ENCODE measurements at regions not wholly inside any gene's neighbourhood (a gene's known extent, or its start where the extent isn't known, plus 50 kb on each side); places are given as distances from the start of the nearest gene placed in this dataset.

DNA sequence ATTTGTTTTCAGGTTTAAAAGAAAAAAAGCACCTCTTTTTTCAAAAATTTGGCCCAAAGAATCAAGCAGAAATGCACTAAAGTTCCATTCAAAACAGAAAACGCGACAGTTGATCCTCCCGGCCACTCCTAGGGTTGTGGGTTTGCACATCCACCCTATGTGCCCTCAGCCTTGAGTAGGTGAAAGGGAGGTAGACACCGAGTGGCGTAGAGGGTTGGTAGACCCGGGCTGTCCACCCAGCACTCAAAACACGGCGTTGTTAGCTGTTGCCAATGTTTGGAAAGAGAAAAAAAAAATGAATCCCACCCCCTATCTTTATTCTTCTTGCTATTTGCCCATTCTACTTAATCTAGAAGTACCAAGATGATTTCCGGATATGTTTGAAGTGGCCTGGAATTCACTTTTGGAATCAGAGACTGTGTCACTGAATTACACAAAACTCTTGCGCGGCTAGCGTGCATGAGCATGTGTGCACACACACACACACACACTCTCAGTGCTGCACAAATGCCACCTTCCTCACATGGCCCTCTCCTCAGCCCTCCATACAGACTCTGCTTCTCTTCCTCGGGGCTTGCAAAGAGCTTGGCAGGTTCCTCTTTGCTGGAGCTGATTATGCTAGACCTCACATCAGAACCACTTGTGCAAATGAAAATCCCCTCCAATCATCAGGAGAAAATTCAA is 110.2 kb upstream of the HAND1 start:
- H3K27me3 Mint-ChIP-seq = peaks cover 20% of the 10 kb centered on the region
- DNase-seq = no peak
- H3K4me1 Mint-ChIP-seq = no peaks in the 10 kb centered on the region
- CTCF ChIA-PET = interaction anchor here (0.6 kb wide), 1 partner anchor 25 kb away, joined by 4 read pairs; no protein-coding TSS in a partner anchor
- no peak overlapping the region for H3K27ac Mint-ChIP-seq
- no peaks in the 10 kb centered on the region for H3K36me3 Mint-ChIP-seq (ENCODE audit: low read depth)
- POLR2A ChIA-PET = no interaction called here
- H3K4me3 Mint-ChIP-seq = no peak overlapping the region
- H3K9me3 Mint-ChIP-seq = no peaks in the 10 kb centered on the region

DNA sequence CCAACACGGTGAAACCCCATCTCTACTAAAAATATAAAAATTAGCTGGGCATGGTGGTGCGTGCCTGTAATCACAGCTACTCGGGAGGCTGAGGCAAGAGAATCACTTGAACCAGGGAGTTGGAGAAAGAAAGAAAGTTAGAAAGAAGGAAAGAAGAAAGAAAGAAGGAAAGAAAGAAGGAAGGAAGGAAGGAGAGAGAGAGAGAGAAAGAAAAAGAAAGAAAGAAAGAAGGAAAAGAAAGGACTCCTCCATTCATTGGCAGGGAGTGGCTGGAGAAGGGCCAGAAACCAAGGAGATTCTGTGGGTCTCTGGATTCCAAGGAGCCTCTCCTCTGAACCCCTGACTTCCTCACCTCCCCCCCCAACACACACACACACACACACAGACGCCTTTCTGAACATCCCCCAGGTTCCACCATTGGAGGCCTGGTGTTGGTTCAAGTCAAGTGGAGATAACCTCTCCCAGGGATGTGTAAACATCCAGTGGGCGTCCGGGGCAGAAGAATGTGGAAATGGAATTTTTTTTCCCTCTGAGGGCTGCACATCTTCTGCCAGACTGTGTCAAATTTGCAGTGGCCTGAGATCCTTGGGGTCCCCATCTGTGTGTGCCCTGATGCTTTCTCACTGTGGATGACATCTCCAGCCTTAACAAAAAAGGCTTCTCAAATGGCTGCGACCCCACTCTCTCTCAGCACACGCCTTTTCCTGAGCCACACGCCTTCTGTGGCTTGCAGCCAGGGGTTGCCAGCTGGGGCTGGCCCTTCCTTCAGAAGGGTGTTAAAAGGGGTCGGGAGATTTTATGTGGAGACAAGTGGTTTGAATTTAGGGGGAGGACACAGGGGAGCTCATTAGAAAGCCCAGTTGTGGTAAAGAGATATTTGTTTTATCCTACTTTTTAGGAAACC is 109.3 kb upstream of the HAND1 start:
- DNase-seq = no peak
- Mint-ChIP-seq H3K27ac (no peak overlapping the region), H3K9me3 (no peaks in the 10 kb centered on the region), H3K27me3 (peaks cover 15% of the 10 kb centered on the region), H3K4me1 (no peaks in the 10 kb centered on the region), H3K4me3 (no peak overlapping the region), H3K36me3 (ENCODE audit: low read depth) (no peaks in the 10 kb centered on the region)
- CTCF ChIA-PET = no interaction called here
- POLR2A ChIA-PET = no interaction called here

DNA sequence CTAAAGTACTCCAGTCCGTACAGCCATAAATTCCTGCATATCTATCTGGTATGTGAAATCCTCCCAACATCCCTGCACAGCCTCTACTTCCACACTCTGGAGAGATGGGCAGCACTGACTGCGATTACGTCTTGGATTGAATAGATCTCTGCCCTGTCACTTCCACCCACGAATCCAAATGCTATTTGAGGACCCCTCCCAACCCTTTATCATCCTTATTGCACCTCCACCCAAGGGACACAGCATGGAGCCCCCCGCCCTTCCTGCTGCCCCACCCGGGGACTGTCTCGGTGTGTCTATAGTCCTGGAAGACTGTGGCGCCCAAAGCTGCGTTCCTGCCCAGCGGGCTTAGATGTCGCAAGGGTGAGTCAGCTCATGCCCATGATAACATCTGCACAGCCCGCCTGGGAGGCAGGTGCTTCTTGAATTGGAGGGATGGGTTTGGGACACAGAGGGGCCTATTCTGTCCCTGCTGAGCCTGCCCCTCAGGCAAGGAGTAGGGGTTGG is 105.7 kb upstream of the HAND1 start:
- no peaks in the 10 kb centered on the region for H3K4me1 Mint-ChIP-seq
- no peaks in the 10 kb centered on the region for H3K9me3 Mint-ChIP-seq
- DNase-seq = no peak
- H3K27ac Mint-ChIP-seq = no peak overlapping the region
- POLR2A ChIA-PET = no interaction called here
- peaks cover 13% of the 10 kb centered on the region for H3K27me3 Mint-ChIP-seq
- H3K4me3 Mint-ChIP-seq = no peak overlapping the region
- CTCF ChIA-PET = no interaction called here
- H3K36me3 Mint-ChIP-seq (ENCODE audit: low read depth) = no peaks in the 10 kb centered on the region

DNA sequence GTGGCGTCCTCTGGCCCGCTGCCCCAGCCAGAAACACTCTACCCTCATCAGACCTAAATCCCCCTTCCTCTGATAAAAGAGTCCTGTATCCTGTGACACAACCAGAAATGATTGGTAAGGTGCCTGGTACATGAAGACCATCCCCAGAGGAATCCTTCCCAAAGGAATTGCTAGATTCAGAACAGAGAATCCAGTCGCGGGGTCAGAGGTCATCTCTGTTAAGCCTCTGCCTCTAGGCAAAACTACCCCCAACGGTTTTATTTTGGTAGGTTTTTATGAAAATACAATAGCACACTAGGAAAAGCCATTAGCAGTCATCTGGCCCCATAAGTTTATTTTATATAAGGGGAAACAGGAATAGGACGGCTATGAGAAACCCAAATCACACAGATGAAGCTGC is 102.4 kb upstream of the HAND1 start:
- POLR2A ChIA-PET = no interaction called here
- no peak overlapping the region for H3K4me3 Mint-ChIP-seq
- no peaks in the 10 kb centered on the region for H3K36me3 Mint-ChIP-seq (ENCODE audit: low read depth)
- H3K27me3 Mint-ChIP-seq = peaks cover 21% of the 10 kb centered on the region
- H3K27ac Mint-ChIP-seq = no peak overlapping the region
- no peaks in the 10 kb centered on the region for H3K9me3 Mint-ChIP-seq
- DNase-seq = no peak
- CTCF ChIA-PET = no interaction called here
- H3K4me1 Mint-ChIP-seq = no peaks in the 10 kb centered on the region

DNA sequence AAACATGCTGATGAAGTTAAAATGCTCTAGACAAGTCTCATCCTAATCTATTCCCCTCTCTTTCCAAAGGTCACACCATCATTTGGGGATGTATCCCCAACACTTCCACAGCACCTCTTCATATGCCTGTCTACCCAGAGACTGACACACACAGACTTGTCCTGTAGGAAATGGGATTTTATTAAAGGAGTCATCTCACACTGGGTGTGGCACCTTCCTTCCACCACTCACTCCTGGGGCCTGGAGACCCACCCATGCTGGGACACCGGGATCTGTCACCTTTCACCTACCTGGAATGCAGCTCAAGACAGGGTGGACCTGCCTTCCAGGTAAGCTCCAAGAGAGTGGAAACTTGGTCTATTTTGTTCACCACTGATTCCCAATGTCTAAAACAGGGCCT is 99.4 kb upstream of the HAND1 start:
- no peaks in the 10 kb centered on the region for H3K4me1 Mint-ChIP-seq
- H3K27me3 Mint-ChIP-seq = peaks cover 19% of the 10 kb centered on the region
- no peak for DNase-seq
- H3K4me3 Mint-ChIP-seq = no peak overlapping the region
- H3K36me3 Mint-ChIP-seq (ENCODE audit: low read depth) = no peaks in the 10 kb centered on the region
- ChIA-PET CTCF (interaction anchor here (0.5 kb wide), 1 partner anchor 1672 kb away, joined by 3 read pairs; no protein-coding TSS in a partner anchor), POLR2A (no interaction called here)
- H3K9me3 Mint-ChIP-seq = no peaks in the 10 kb centered on the region
- no peak overlapping the region for H3K27ac Mint-ChIP-seq

DNA sequence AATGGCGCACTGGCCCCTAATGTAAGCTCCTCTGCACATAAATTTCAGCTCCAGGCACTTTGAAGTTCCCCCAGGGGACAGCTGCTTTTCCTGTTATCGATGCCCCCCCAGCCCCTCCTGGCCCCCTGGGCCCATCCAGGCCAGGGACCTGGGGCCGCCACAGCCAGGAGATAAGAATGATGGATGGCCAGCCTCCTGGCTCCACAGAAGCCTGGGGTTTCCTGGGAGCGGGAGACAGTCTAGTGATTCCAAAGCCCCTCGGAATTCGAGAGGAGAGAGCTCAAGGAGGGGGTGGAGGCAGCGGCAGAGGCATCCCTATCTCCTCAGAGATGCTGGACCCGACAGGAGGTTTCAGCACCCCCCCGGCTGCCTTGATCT is 98.4 kb upstream of the HAND1 start:
- no peaks in the 10 kb centered on the region for H3K4me1 Mint-ChIP-seq
- H3K27me3 Mint-ChIP-seq = peaks cover 19% of the 10 kb centered on the region
- DNase-seq = no peak
- ChIA-PET CTCF (no interaction called here), POLR2A (no interaction called here)
- H3K9me3 Mint-ChIP-seq = no peaks in the 10 kb centered on the region
- no peak overlapping the region for H3K27ac Mint-ChIP-seq
- H3K36me3 Mint-ChIP-seq (ENCODE audit: low read depth) = no peaks in the 10 kb centered on the region
- no peak overlapping the region for H3K4me3 Mint-ChIP-seq

DNA sequence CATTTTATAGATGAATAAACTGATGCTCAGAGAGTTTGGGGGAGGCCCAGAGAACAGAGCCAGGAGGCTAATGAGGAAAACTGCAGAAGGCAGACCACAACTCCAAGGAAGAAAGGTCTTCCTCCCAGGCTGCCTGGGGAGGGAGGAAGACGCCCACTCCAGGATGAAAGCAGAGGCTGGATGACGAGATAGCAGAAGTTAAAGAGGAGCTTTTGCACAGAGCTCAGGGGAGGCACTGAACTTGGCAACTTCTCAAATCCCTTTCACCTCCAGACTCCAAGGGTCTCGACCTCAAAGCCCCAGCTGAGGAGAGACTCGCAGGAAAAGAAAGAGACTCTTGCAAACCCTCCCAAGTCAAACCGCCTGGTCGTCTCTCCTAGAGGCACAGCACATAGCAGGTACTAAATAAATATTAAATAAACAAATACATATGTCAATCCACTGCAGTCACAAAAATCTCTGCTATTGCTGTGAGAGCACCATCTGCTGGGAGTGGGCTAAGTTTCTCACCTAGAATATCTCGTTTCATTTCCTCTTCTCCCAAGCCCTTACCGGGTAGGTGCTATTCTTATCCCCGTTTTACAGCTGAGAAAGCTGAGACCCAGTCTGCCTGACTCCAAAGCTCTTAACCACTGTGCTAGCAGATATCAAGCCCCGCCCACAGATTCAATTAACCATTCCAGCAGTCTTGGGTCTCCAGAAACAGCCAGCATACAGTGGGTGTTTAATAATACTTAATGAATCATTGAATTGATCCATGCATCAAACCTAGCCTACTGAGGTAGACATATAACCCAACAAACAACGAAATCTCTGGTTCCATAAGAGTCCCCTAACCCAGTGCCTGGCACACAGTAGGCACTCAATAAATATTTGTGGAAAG is 97.8 kb upstream of the HAND1 start:
- Mint-ChIP-seq H3K4me3 (no peak overlapping the region), H3K4me1 (no peaks in the 10 kb centered on the region), H3K9me3 (no peaks in the 10 kb centered on the region), H3K27me3 (peaks cover 19% of the 10 kb centered on the region), H3K27ac (no peak overlapping the region), H3K36me3 (ENCODE audit: low read depth) (no peaks in the 10 kb centered on the region)
- ChIA-PET POLR2A (no interaction called here), CTCF (no interaction called here)
- no peak for DNase-seq

DNA sequence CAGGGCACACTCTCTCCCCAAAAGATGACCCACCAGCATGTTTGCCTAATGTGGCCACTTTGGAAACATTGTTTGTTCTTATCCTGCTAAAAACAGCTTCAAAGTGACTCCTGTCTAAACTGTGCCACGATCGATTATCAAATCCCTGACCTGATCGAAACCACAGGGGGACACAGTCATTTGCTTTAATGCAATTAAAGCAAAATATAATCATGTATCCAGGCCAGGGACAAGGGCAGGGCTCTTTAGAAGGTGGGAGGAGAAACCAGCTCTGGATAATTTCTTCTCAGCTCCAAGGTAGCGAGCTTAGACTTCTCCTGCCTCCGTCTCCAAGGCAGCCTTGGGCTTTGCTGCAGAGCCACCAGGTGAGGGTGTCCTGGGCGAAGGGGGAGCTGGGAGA is 95.0 kb upstream of the HAND1 start:
- no peaks in the 10 kb centered on the region for H3K9me3 Mint-ChIP-seq
- H3K36me3 Mint-ChIP-seq (ENCODE audit: low read depth) = no peaks in the 10 kb centered on the region
- no peaks in the 10 kb centered on the region for H3K4me1 Mint-ChIP-seq
- H3K27me3 Mint-ChIP-seq = peaks cover 16% of the 10 kb centered on the region
- CTCF ChIA-PET = no interaction called here
- POLR2A ChIA-PET = no interaction called here
- H3K27ac Mint-ChIP-seq = no peak overlapping the region
- DNase-seq = no peak
- H3K4me3 Mint-ChIP-seq = no peak overlapping the region

DNA sequence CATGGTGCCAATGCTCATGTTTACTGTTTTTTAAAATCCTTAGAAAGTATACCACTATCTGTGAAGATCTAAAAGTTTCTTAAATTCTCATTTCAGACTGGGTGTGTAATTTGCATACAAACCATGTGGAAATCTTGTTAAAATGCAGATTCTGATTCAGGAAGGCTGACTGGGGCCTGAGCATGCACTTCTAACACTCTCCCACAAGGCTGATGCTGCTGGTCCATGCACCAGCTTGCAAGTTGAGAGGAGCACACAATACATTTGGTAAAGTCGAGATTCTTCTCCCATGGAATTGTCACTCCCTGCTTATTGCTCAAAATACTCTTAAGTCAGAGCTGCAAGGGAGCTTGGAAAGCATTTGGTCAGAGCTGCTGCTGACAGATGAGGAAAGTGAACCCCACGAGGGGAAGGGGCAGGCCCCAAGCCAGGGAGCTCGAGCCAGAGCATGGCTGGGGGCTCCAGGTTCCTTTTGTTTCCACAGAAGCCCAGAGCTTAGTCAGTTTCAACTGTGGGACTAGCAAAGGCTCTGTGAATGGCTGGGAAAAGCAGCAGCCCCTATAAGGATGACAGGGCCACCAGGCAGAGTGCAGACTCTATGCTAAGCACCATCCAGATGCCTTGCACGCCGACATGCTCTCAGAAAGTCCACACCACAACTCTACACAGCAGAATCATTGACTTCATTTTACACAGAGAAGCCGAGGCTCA is 93.5 kb upstream of the HAND1 start:
- ChIA-PET CTCF (no interaction called here), POLR2A (no interaction called here)
- Mint-ChIP-seq H3K36me3 (ENCODE audit: low read depth) (no peaks in the 10 kb centered on the region), H3K27me3 (peaks cover 10% of the 10 kb centered on the region), H3K9me3 (no peaks in the 10 kb centered on the region), H3K4me3 (no peak overlapping the region), H3K4me1 (no peaks in the 10 kb centered on the region), H3K27ac (no peak overlapping the region)
- DNase-seq = no peak

DNA sequence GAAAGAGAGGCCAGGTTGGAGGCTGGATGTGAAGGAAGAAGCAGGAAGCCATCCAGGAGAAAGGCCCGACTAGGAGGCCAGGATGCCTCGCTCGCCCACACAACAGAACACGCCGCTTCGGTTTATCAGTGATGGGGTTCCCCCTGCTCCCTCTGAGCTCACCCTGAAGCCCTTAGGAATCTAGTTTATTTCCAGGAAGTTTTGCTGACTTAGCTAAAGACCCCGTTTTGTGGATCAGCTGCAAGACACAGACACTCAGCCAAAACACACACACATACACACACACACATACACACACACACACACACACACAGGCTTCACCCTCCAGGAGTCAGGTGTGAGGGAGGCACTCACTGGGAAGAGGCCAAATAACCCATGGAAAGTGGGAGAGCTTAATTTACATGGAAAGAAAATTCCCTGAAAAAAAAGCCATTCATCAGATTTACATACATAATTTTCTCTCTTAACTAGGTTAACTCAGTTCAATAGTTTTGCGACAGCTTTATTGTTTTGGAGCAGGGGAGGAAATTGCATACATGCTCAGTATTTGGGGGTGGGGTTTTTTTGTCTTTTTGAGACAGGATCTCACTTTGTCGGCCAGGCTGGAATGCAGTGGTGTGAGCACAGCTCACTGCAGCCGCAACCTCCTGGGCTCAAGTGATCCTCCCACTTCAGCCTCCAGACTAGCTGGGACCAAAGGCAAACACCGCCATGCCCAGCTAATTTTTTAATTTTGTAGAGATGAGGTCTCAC is 92.7 kb upstream of the HAND1 start:
- no peak overlapping the region for H3K27ac Mint-ChIP-seq
- no peaks in the 10 kb centered on the region for H3K4me1 Mint-ChIP-seq
- no peak overlapping the region for H3K4me3 Mint-ChIP-seq
- CTCF ChIA-PET = no interaction called here
- no peaks in the 10 kb centered on the region for H3K36me3 Mint-ChIP-seq (ENCODE audit: low read depth)
- peaks cover 4% of the 10 kb centered on the region for H3K27me3 Mint-ChIP-seq
- no peaks in the 10 kb centered on the region for H3K9me3 Mint-ChIP-seq
- POLR2A ChIA-PET = no interaction called here
- no peak for DNase-seq

DNA sequence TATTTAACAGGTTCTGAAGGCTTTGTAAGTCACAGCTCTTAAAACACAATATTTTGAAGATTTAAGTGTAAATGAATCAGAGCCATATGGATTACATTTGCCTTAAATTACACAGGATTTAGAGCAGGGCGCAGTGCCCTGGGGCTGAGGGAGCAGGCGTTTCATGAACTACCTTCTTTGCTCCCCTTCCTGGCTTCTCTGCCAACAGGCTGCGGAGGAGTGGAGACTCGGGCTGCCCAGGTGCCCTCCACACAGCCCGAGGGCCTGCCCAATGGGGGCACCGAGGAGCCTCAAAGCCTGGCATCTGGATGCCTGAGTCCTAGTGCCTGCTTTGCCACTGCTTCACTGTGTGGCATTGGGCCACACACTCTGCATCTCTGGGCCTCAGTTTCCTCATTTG is 90.6 kb upstream of the HAND1 start:
- CTCF ChIA-PET = no interaction called here
- no peaks in the 10 kb centered on the region for H3K36me3 Mint-ChIP-seq (ENCODE audit: low read depth)
- H3K4me1 Mint-ChIP-seq = no peaks in the 10 kb centered on the region
- no peak for DNase-seq
- H3K27me3 Mint-ChIP-seq = peaks cover 5% of the 10 kb centered on the region
- POLR2A ChIA-PET = no interaction called here
- no peak overlapping the region for H3K27ac Mint-ChIP-seq
- H3K9me3 Mint-ChIP-seq = no peaks in the 10 kb centered on the region
- H3K4me3 Mint-ChIP-seq = no peak overlapping the region

DNA sequence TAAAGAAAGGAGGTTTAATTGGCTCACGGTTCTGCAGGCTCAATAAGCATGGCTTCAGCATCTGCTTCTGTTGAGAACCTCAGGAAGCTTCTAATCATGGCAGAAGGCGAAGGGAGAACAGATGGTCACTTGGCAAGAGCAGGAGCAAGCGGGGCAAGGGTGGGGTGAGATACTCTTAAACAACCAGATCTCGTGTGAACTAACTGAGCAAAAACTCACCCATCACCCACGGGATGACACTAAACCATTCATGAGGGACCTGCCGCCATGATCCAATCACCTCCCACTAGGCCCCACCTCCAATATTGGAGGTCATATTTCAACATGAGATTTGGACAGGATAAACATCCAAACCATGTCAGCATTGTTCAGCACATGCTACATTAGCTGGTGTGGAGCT is 89.1 kb upstream of the HAND1 start:
- H3K27ac Mint-ChIP-seq = no peak overlapping the region

More for the DNA sequence above, 89.1 kb upstream of the HAND1 start:
- no peaks in the 10 kb centered on the region for H3K9me3 Mint-ChIP-seq
- POLR2A ChIA-PET = no interaction called here
- no peaks in the 10 kb centered on the region for H3K4me1 Mint-ChIP-seq
- H3K36me3 Mint-ChIP-seq (ENCODE audit: low read depth) = no peaks in the 10 kb centered on the region
- no peak overlapping the region for H3K4me3 Mint-ChIP-seq
- CTCF ChIA-PET = no interaction called here
- DNase-seq = no peak
- H3K27me3 Mint-ChIP-seq = peaks cover 7% of the 10 kb centered on the region

Measured in activated CD4-positive, alpha-beta memory T cell treated with anti-CD3 and anti-CD28 coated beads, Interleukin-2, amount 10 ng/mL, durations not matched to agents 7 days and 5 days (primary cell).